Suprapubic skin (tissue), 3 donors: ENCODE measurements at regions not wholly inside any gene's neighbourhood (a gene's known extent, or its start where the extent isn't known, plus 50 kb on each side); places are given as distances from the start of the nearest gene placed in this dataset.

Experiments
- POLR2A ChIP-seq, 2 donors: fragments of 450-650 bp; IDR thresholded peaks; one replicate each; pipeline ENCODE4 v1.6.1; 2017; ENCODE audit warnings: antibody characterized with exemption in 2 of 2, mild to moderate bottlenecking in 2 of 2, moderate library complexity in 2 of 2
- TF ChIP-seq, protein P1 (sequence below), 2 donors: fragments of 200-600 bp in 1 of 2; fragments of 450-650 bp in 1 of 2; sonication (generic) in 1 of 2; IDR thresholded peaks; one replicate each; pipeline ENCODE4 v1.5.1; 2016 to 2019; ENCODE audit warnings: antibody characterized with exemption in 2 of 2, mild to moderate bottlenecking in 1 of 2, moderate library complexity in 1 of 2

DNA sequence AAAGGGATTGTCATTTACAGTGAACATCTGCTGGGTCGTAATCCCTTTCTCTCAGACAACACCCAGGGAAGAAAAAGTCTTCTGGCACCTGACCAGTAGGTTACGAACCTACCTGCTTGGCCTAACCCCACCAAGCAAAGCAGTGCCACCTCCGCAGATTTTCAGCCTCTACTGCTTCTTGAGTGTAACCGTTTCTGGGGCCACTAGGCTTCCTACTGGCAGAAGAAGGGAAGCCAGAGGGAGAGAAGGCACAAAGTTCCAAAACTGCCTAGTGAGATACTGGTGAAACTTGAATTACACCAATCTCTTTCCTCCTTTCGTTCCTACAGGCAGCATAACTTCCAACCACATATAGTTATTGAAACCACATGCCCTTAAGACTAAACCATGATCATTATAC, 383.6 kb downstream of the BCAT1 start:
- TF ChIP-seq, protein P1, sequence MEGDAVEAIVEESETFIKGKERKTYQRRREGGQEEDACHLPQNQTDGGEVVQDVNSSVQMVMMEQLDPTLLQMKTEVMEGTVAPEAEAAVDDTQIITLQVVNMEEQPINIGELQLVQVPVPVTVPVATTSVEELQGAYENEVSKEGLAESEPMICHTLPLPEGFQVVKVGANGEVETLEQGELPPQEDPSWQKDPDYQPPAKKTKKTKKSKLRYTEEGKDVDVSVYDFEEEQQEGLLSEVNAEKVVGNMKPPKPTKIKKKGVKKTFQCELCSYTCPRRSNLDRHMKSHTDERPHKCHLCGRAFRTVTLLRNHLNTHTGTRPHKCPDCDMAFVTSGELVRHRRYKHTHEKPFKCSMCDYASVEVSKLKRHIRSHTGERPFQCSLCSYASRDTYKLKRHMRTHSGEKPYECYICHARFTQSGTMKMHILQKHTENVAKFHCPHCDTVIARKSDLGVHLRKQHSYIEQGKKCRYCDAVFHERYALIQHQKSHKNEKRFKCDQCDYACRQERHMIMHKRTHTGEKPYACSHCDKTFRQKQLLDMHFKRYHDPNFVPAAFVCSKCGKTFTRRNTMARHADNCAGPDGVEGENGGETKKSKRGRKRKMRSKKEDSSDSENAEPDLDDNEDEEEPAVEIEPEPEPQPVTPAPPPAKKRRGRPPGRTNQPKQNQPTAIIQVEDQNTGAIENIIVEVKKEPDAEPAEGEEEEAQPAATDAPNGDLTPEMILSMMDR (IDR thresholded peaks at IDR 0.05), result no peak
- no peak for TF ChIP-seq POLR2A (IDR thresholded peaks at IDR 0.05)
